ENCODE measurements at regions not wholly inside any gene's neighbourhood (a gene's known extent, or its start where the extent isn't known, plus 50 kb on each side); places are given as distances from the start of the nearest gene placed in this dataset.

DNA sequence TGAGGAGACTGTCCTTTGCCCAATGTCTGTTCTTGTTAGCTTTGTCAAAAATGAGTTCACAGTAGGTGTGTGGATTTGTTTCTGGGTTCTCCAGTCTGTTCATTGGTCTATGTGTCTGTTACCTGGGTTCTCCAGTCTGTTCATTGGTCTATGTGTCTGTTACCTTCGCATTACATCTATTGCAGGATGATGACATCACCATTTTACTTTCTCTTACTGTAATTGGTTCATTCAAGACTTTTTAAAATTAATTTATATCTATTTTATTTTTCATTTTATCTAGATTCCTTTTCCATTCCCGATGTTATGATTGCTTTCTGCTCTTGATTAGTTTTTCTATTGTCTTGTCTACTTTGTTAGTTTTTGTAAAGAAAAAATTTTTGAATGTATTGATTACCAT lies 615.5 kb downstream of the SOX5 start:
- no peak for TF ChIP-seq POLR2A (IDR thresholded peaks at IDR 0.05)
- TF ChIP-seq CTCF (IDR thresholded peaks at IDR 0.05), result no peak
